ENCODE measurements at regions not wholly inside any gene's neighbourhood (a gene's known extent, or its start where the extent isn't known, plus 50 kb on each side); places are given as distances from the start of the nearest gene placed in this dataset.

DNA sequence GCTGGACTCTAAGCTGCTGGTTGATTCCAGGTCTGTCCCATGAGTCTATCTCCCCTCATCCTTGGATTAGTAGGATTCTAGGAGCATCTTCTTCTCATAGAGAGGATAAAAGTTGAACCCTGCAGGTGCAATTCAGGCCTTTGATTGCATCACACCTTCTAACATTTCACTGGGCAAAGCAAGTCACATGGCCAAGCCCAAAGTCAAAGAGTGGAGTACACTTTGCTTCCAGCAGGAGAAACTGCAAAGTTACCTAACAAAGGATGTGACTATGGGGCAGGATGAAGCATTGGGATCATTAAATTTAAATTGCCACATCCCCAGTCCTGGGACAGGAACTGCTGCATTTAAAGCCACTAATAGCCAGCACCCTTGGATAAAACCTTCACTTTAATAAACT, 51.0 kb upstream of the EGFLAM start:
- no peak for DNase-seq (ENCODE audit: low spot score)
- H3K27me3 Mint-ChIP-seq (ENCODE audit: low read depth): peaks cover 26% of the 10 kb centered on the region
- H3K4me1 Mint-ChIP-seq (ENCODE audit: low read depth): no peaks in the 10 kb centered on the region
- H3K9me3 Mint-ChIP-seq (ENCODE audit: low read depth): no peaks in the 10 kb centered on the region
- H3K36me3 Mint-ChIP-seq (ENCODE audit: low read depth): no peaks in the 10 kb centered on the region
- H3K4me3 Mint-ChIP-seq (ENCODE audit: unreplicated experiment): no peak overlapping the region
- TF ChIP-seq, protein P1, sequence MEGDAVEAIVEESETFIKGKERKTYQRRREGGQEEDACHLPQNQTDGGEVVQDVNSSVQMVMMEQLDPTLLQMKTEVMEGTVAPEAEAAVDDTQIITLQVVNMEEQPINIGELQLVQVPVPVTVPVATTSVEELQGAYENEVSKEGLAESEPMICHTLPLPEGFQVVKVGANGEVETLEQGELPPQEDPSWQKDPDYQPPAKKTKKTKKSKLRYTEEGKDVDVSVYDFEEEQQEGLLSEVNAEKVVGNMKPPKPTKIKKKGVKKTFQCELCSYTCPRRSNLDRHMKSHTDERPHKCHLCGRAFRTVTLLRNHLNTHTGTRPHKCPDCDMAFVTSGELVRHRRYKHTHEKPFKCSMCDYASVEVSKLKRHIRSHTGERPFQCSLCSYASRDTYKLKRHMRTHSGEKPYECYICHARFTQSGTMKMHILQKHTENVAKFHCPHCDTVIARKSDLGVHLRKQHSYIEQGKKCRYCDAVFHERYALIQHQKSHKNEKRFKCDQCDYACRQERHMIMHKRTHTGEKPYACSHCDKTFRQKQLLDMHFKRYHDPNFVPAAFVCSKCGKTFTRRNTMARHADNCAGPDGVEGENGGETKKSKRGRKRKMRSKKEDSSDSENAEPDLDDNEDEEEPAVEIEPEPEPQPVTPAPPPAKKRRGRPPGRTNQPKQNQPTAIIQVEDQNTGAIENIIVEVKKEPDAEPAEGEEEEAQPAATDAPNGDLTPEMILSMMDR (IDR thresholded peaks at IDR 0.05): no peak
- H3K27ac Mint-ChIP-seq (ENCODE audit: unreplicated experiment): no peak overlapping the region

DNA sequence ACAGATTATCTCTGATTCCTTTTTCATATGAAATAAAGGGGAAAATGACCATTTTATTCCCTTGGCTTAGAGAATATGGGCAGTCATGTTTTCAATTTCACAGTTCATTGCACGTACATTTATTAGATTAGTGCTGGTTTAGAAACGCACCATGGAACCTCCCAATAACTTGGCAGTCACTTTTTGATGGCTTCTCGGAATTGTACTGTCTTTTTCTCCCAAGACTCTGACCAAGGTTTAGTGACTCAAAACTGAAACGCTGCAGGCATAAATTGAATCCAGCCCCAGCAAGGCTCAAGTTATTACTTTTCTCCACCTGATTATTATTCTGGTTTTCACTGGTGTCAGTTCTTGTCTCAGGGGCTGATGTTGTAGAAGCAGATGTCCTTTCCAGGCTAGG, 55.6 kb upstream of the EGFLAM start:
- H3K27me3 Mint-ChIP-seq (ENCODE audit: low read depth): peaks cover 30% of the 10 kb centered on the region

DNA sequence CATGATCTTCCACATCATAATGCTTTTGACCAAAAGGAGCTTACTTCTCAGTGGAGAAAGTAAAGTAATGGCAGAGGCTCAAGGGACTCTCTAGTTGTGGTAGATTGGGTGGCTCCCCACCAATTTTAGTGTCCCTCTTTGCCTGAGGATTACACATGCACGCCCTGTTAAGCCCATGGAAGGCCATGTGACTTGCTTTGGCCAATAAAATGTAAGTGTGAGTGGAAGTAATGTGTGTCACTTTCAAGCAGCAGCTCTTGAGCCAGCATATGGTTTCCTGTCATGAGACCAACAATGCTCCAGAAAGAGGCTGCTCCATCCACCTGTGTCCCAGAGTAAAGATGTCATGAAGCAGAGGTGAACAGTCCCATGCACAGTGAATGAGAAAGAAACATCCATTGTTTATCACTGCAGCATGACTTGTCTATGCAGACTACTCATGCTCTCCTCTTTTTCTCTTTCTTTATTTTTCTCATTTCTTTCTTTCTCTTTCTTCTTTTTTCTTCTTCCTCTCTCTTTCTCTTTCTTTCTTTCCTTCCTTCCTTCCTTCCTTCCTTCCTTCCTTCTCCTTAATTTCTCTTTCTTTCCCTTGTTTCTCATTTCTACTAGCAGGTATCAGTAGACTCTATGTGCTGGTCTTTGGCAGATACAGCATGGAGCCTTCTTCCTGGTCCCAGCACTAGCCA, 57.3 kb upstream of the EGFLAM start:
- Mint-ChIP-seq H3K4me1 (ENCODE audit: low read depth) (no peaks in the 10 kb centered on the region), H3K9me3 (ENCODE audit: low read depth) (peaks cover 8% of the 10 kb centered on the region), H3K36me3 (ENCODE audit: low read depth) (no peaks in the 10 kb centered on the region), H3K27ac (ENCODE audit: unreplicated experiment) (no peak overlapping the region), H3K4me3 (ENCODE audit: unreplicated experiment) (no peak overlapping the region), H3K27me3 (ENCODE audit: low read depth) (peaks cover 36% of the 10 kb centered on the region)
- DNase-seq (ENCODE audit: low spot score): no peak
- TF ChIP-seq, protein P1 (IDR thresholded peaks at IDR 0.05): no peak

More for the DNA sequence above, 55.6 kb upstream of the EGFLAM start:
- Mint-ChIP-seq H3K27ac (ENCODE audit: unreplicated experiment) (no peak overlapping the region), H3K4me3 (ENCODE audit: unreplicated experiment) (no peak overlapping the region), H3K9me3 (ENCODE audit: low read depth) (peaks cover 8% of the 10 kb centered on the region), H3K4me1 (ENCODE audit: low read depth) (no peaks in the 10 kb centered on the region), H3K36me3 (ENCODE audit: low read depth) (no peaks in the 10 kb centered on the region)
- no peak for DNase-seq (ENCODE audit: low spot score)
- TF ChIP-seq, protein P1 (IDR thresholded peaks at IDR 0.05): no peak

DNA sequence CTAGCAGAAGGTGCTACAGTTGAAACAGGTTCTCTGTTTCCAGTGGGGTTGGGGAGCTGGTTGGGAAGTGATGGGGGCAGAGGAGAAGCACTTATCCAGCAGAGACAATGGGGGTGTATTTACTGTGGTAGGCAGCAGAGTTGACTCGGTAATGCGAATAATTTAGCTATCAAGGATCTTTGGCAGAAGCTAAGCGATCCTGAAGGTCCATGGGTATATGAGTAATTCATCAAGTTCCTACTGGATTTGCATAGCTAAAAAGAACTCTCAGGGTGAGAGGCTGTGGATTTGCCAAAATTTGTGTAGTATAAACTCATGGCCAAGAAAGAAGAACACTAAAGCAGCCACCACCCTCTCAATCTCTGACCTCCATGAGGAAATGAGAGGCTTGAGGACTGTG, 61.2 kb upstream of the EGFLAM start:
- H3K27me3 Mint-ChIP-seq (ENCODE audit: low read depth): peaks cover 52% of the 10 kb centered on the region
- DNase-seq (ENCODE audit: low spot score): no peak
- peaks cover 8% of the 10 kb centered on the region for H3K9me3 Mint-ChIP-seq (ENCODE audit: low read depth)
- no peak overlapping the region for H3K27ac Mint-ChIP-seq (ENCODE audit: unreplicated experiment)
- TF ChIP-seq, protein P1 (IDR thresholded peaks at IDR 0.05): no peak
- H3K36me3 Mint-ChIP-seq (ENCODE audit: low read depth): no peaks in the 10 kb centered on the region
- H3K4me1 Mint-ChIP-seq (ENCODE audit: low read depth): peaks cover 2% of the 10 kb centered on the region
- H3K4me3 Mint-ChIP-seq (ENCODE audit: unreplicated experiment): no peak overlapping the region

DNA sequence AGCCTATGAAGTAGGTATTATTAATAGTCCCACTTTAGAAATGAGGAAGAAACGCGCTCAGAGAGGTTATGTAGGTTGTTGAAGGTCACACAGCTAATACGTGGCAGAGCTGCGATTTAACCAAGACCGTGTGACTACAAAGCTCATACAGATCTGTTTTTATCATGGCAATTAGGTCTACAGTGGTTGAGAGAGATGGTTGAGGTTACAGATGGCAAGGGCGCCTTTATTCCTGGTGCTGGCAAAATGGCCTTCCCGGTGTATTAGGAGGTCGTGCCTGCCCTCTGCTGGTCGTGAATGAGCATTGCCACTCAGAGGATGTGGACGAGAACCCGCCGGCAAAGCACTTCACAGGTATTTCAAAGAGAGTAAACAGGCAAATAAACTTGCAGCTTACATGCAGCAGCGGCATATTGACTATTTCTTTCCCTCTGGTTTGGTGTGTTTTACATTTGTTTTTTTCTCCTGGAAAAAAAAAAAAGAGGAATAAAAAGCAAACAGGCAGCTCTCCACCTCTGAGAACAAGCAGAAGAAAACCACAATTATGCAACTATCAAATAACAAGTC, 65.3 kb upstream of the EGFLAM start:
- no peaks in the 10 kb centered on the region for H3K9me3 Mint-ChIP-seq (ENCODE audit: low read depth)
- no peak for DNase-seq (ENCODE audit: low spot score)
- no peak overlapping the region for H3K4me3 Mint-ChIP-seq (ENCODE audit: unreplicated experiment)
- TF ChIP-seq, protein P1 (IDR thresholded peaks at IDR 0.05): peak; percentile 98
- no peak overlapping the region for H3K27ac Mint-ChIP-seq (ENCODE audit: unreplicated experiment)
- peaks cover 2% of the 10 kb centered on the region for H3K4me1 Mint-ChIP-seq (ENCODE audit: low read depth)
- peaks cover 48% of the 10 kb centered on the region for H3K27me3 Mint-ChIP-seq (ENCODE audit: low read depth)
- no peaks in the 10 kb centered on the region for H3K36me3 Mint-ChIP-seq (ENCODE audit: low read depth)
